Hepatocyte (in vitro differentiated cells): ENCODE measurements at regions not wholly inside any gene's neighbourhood (a gene's known extent, or its start where the extent isn't known, plus 50 kb on each side); places are given as distances from the start of the nearest gene placed in this dataset.
"Not testable (repeated sequence)": the region's sequence is repeated elsewhere in the genome, so short reads cannot be mapped to it uniquely, and the experiment has no call there.

Experiments
- DNase-seq: peaks from one replicate; pipeline ENCODE4 v3.0.0-alpha.2; 2016; ENCODE audit warnings: low spot score
- H2AFZ ChIP-seq: fragments of 200-600 bp; sonication (generic); 2 replicates; pipeline ENCODE4 v1.6.0; 2016; ENCODE audit warnings: antibody characterized with exemption, mild to moderate bottlenecking
- H3K27ac ChIP-seq: fragments of 200-600 bp; sonication (generic); 2 replicates; pipeline ENCODE4 v1.5.1; 2016; ENCODE audit warnings: mild to moderate bottlenecking
- H3K27me3 ChIP-seq: fragments of 200-600 bp; sonication (generic); 2 replicates; pipeline ENCODE4 v1.6.1; 2016
- H3K36me3 ChIP-seq: fragments of 200-600 bp; sonication (generic); replicated peaks from 2 replicates; pipeline ENCODE4 v1.5.1; 2016; ENCODE audit warnings: low read depth; ENCODE audit not compliant: insufficient read depth
- H3K4me1 ChIP-seq: fragments of 200-600 bp; sonication (generic); 2 replicates; pipeline ENCODE4 v1.5.1; 2016; ENCODE audit warnings: mild to moderate bottlenecking, moderate library complexity; ENCODE audit not compliant: insufficient read depth
- H3K4me2 ChIP-seq: fragments of 200-600 bp; sonication (generic); 2 replicates; pipeline ENCODE4 v1.6.0; 2016
- H3K4me3 ChIP-seq: fragments of 200-600 bp; sonication (generic); 2 replicates; pipeline ENCODE4 v1.5.1; 2016; ENCODE audit warnings: mild to moderate bottlenecking
- H3K79me2 ChIP-seq: fragments of 200-600 bp; sonication (generic); 2 replicates; pipeline ENCODE4 v1.6.0; 2017; ENCODE audit warnings: mild to moderate bottlenecking
- H3K9me2 ChIP-seq: fragments of 200-600 bp; sonication (generic); replicated peaks from 2 replicates; pipeline ENCODE4 v1.6.0; 2017; ENCODE audit warnings: mild to moderate bottlenecking; ENCODE audit not compliant: insufficient read depth
- H3K9me3 ChIP-seq: fragments of 200-600 bp; sonication (generic); 2 replicates; pipeline ENCODE4 v1.5.1; 2016; ENCODE audit warnings: low read depth, mild to moderate bottlenecking
- H4K20me1 ChIP-seq: fragments of 200-600 bp; sonication (generic); 2 replicates; pipeline ENCODE4 v1.6.0; 2016; ENCODE audit warnings: mild to moderate bottlenecking; ENCODE audit not compliant: insufficient read depth, poor library complexity, severe bottlenecking
- EZH2 ChIP-seq: fragments of 200-600 bp; sonication (generic); IDR thresholded peaks from 2 replicates; pipeline ENCODE4 v1.6.1; 2016; ENCODE audit warnings: antibody characterized with exemption, mild to moderate bottlenecking, borderline replicate concordance
- EZH2phosphoT487 ChIP-seq: fragments of 200-600 bp; sonication (generic); IDR thresholded peaks from one replicate; pipeline ENCODE4 v1.6.1; 2018; ENCODE audit warnings: antibody characterized with exemption, mild to moderate bottlenecking, low read depth, moderate library complexity; ENCODE audit not compliant: unreplicated experiment, severe bottlenecking
- WGBS: methylation state at CpG from one replicate; pipeline ENCODE4 v1.1.6; 2016; ENCODE audit warnings: low lambda C conversion rate; ENCODE audit errors: missing lambda C conversion rate; 5-methylcytosine and 5-hydroxymethylcytosine counted together
- TF ChIP-seq, protein P1 (sequence below): fragments of 200-600 bp; sonication (generic); IDR thresholded peaks from 2 replicates; pipeline ENCODE4 v1.5.1; 2016; ENCODE audit warnings: antibody characterized with exemption, mild to moderate bottlenecking; ENCODE audit not compliant: poor library complexity

DNA sequence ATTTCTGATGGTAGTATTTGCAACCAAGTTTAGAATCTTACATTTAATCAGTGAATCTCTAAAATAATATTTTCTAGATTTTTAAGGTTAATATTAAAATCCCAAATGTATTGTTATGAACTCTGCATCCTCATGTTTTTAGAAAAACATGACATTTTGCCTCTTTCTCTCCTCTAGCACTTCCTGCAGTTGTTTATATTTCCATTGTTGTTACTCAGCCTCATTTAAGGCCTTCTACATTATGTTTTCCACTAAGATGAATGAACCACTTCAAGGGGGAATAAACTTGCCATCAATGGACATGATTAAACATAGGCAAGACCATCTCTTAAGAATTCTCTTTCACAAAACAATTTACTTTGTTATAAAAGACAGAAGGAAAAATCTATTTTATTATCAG is 333.5 kb upstream of the IRAK1BP1 start:
- Histone ChIP-seq H3K36me3 (no peaks in the 10 kb centered on the region), H3K4me3 (no peak overlapping the region), H3K27ac (no peak overlapping the region), H3K4me2 (no peak overlapping the region), H3K9me2 (no peaks in the 10 kb centered on the region), H3K9me3 (no peaks in the 10 kb centered on the region), H3K27me3 (no peaks in the 10 kb centered on the region), H3K4me1 (no peaks in the 10 kb centered on the region), H2AFZ (no peak overlapping the region), H4K20me1 (no peaks in the 10 kb centered on the region), H3K79me2 (no peaks in the 10 kb centered on the region)
- DNase-seq = no peak
- TF ChIP-seq, protein P1, sequence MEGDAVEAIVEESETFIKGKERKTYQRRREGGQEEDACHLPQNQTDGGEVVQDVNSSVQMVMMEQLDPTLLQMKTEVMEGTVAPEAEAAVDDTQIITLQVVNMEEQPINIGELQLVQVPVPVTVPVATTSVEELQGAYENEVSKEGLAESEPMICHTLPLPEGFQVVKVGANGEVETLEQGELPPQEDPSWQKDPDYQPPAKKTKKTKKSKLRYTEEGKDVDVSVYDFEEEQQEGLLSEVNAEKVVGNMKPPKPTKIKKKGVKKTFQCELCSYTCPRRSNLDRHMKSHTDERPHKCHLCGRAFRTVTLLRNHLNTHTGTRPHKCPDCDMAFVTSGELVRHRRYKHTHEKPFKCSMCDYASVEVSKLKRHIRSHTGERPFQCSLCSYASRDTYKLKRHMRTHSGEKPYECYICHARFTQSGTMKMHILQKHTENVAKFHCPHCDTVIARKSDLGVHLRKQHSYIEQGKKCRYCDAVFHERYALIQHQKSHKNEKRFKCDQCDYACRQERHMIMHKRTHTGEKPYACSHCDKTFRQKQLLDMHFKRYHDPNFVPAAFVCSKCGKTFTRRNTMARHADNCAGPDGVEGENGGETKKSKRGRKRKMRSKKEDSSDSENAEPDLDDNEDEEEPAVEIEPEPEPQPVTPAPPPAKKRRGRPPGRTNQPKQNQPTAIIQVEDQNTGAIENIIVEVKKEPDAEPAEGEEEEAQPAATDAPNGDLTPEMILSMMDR = no peak
- TF ChIP-seq EZH2phosphoT487 (no peak), EZH2 (no peak)

- no peaks in the 10 kb centered on the region for H4K20me1 ChIP-seq
- TF ChIP-seq, protein P1 = no peak
- no peaks in the 10 kb centered on the region for H3K9me3 ChIP-seq
- 97% methylated on average over 2 of the region's 2 CpGs for WGBS
- no peaks in the 10 kb centered on the region for H3K4me1 ChIP-seq
- H3K79me2 ChIP-seq = no peaks in the 10 kb centered on the region
- no peak overlapping the region for H3K4me3 ChIP-seq
- no peak for DNase-seq
- H3K4me2 ChIP-seq = no peak overlapping the region
- H3K9me2 ChIP-seq = no peaks in the 10 kb centered on the region
- no peak overlapping the region for H2AFZ ChIP-seq
- H3K27ac ChIP-seq = no peak overlapping the region
- H3K27me3 ChIP-seq = no peaks in the 10 kb centered on the region
- no peaks in the 10 kb centered on the region for H3K36me3 ChIP-seq
Observed at GRCh38 chr6:78538002-78538401, 329.3 kb upstream of the IRAK1BP1 start.

GRCh38 chr6:78547636-78548035 is 319.7 kb upstream of the IRAK1BP1 start:
- H3K9me2 ChIP-seq, H3K4me2 ChIP-seq, H2AFZ ChIP-seq, H3K36me3 ChIP-seq, H3K27me3 ChIP-seq, H3K4me3 ChIP-seq, DNase-seq, H3K4me1 ChIP-seq, H3K27ac ChIP-seq, H3K79me2 ChIP-seq, H3K9me3 ChIP-seq, H4K20me1 ChIP-seq: not testable (repeated sequence)
- WGBS = 93% methylated on average over 3 of the region's 3 CpGs

DNA sequence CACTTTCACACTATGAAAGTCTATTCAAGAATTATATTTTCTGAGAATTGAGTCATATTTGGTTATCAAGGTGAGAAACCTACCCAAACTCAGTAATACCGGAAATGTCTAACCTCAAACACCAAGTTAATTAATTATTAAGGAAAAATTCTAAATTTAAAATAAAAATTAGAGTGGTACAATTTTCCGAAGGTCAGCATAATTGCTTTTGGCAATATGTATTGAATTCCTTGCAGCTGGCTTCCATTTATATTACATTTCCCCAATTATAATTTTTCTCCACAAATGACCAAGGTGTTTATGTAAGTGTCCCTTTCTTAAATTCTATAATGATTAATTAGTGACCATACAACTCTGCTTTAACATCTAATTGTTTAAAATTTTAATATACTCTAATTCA is 316.0 kb upstream of the IRAK1BP1 start:
- Histone ChIP-seq H3K4me2 (no peak overlapping the region), H4K20me1 (no peaks in the 10 kb centered on the region), H3K9me3 (no peaks in the 10 kb centered on the region), H3K27me3 (no peaks in the 10 kb centered on the region), H3K36me3 (no peaks in the 10 kb centered on the region), H3K4me3 (no peak overlapping the region), H3K79me2 (no peaks in the 10 kb centered on the region), H3K9me2 (no peaks in the 10 kb centered on the region), H3K4me1 (no peaks in the 10 kb centered on the region), H2AFZ (no peak overlapping the region), H3K27ac (no peak overlapping the region)
- DNase-seq = no peak
- TF ChIP-seq, protein P1 = no peak
- TF ChIP-seq EZH2phosphoT487 (no peak), EZH2 (no peak)
- WGBS = 87% methylated on average over 2 of the region's 2 CpGs
